GM19468 (cell line): ENCODE measurements at regions not wholly inside any gene's neighbourhood (a gene's known extent, or its start where the extent isn't known, plus 50 kb on each side); places are given as distances from the start of the nearest gene placed in this dataset.
A peak's percentile ranks its signal among the peaks of the same experiment; 100 is the strongest.
"Not testable (repeated sequence)": the region's sequence is repeated elsewhere in the genome, so short reads cannot be mapped to it uniquely, and the experiment has no call there.

Experiments used
- ATAC-seq: cut with Tn5 transposase; IDR thresholded peaks from one replicate; pipeline ENCODE4 v1.9.1; 2021; ENCODE audit warnings: mild to moderate bottlenecking, moderate library complexity, moderate number of reproducible peaks; ENCODE audit not compliant: unreplicated experiment; ENCODE audit errors: extremely low read depth

GRCh38 chr6:134402372-134402984 is 84.6 kb upstream of the SGK1 start:
- no peak for ATAC-seq

GRCh38 chr6:134400941-134401340 is 83.0 kb upstream of the SGK1 start:
- no peak for ATAC-seq

- no peak for ATAC-seq
Observed at GRCh38 chr6:134398453-134398852, 80.5 kb upstream of the SGK1 start.

GRCh38 chr6:134397676-134398075 is 79.8 kb upstream of the SGK1 start:
- no peak for ATAC-seq

GRCh38 chr6:134394905-134395304 is 77.0 kb upstream of the SGK1 start:
- no peak for ATAC-seq

GRCh38 chr6:134394208-134394607 is 76.3 kb upstream of the SGK1 start:
- ATAC-seq: no peak

- ATAC-seq: no peak
Observed at GRCh38 chr6:134391205-134391604, 73.3 kb upstream of the SGK1 start.

GRCh38 chr6:134389658-134390057 is 71.7 kb upstream of the SGK1 start:
- no peak for ATAC-seq

GRCh38 chr6:134389129-134389528 is 71.2 kb upstream of the SGK1 start:
- no peak for ATAC-seq

- not testable (repeated sequence) for ATAC-seq
Observed at GRCh38 chr6:134386482-134386881, 68.6 kb upstream of the SGK1 start.

- no peak for ATAC-seq
Observed at GRCh38 chr6:134381959-134382358, 64.0 kb upstream of the SGK1 start.

- no peak for ATAC-seq
Observed at GRCh38 chr6:134379599-134379998, 61.7 kb upstream of the SGK1 start.

- peak; percentile 82 for ATAC-seq
Observed at GRCh38 chr6:134379076-134379475, 61.2 kb upstream of the SGK1 start.

- no peak for ATAC-seq
Observed at GRCh38 chr6:134378426-134378825, 60.5 kb upstream of the SGK1 start.

GRCh38 chr6:134376785-134377184 is 58.9 kb upstream of the SGK1 start:
- ATAC-seq: no peak

- no peak for ATAC-seq
Observed at GRCh38 chr6:134375220-134375580, 57.3 kb upstream of the SGK1 start.

- ATAC-seq: no peak
Observed at GRCh38 chr6:134374491-134375219, 56.7 kb upstream of the SGK1 start.

- ATAC-seq: no peak
Observed at GRCh38 chr6:134373993-134374392, 56.1 kb upstream of the SGK1 start.

- peak; percentile 76 for ATAC-seq
Observed at GRCh38 chr6:134373282-134373922, 55.5 kb upstream of the SGK1 start.

GRCh38 chr6:134372603-134373281 is 54.8 kb upstream of the SGK1 start:
- ATAC-seq: no peak

- ATAC-seq: no peak
Observed at GRCh38 chr6:134368670-134369069, 50.8 kb upstream of the SGK1 start.
